Stimulated activated memory B cell treated with anti-CD40 and anti-IgM and Interleukin-4, amounts not matched to agents 10 μg/mL and 1 μg/mL and 100 μg/mL, for 72 hours (primary cell): ENCODE measurements at regions not wholly inside any gene's neighbourhood (a gene's known extent, or its start where the extent isn't known, plus 50 kb on each side); places are given as distances from the start of the nearest gene placed in this dataset.

Experiments used
- ATAC-seq: fragments of 150-1000 bp; cut with Tn5 transposase; 2 replicates; pipeline ENCODE4 v1.10.0; 2021
- H3K27ac Mint-ChIP-seq: one replicate; pipeline ENCODE4 v1.8.0; 2022; ENCODE audit warnings: mild to moderate bottlenecking, mixed read lengths
- H3K27me3 Mint-ChIP-seq: one replicate; pipeline ENCODE4 v1.8.0; 2022; ENCODE audit warnings: mixed read lengths
- H3K36me3 Mint-ChIP-seq: one replicate; pipeline ENCODE4 v1.8.0; 2022; ENCODE audit warnings: mixed read lengths
- H3K4me1 Mint-ChIP-seq: one replicate; pipeline ENCODE4 v1.8.0; 2022; ENCODE audit warnings: mixed read lengths
- H3K4me3 Mint-ChIP-seq: one replicate; pipeline ENCODE4 v1.8.0; 2022; ENCODE audit warnings: mild to moderate bottlenecking, moderate library complexity, mixed read lengths
- H3K9me3 Mint-ChIP-seq: one replicate; pipeline ENCODE4 v1.8.0; 2022; ENCODE audit warnings: mixed read lengths

GRCh38 chr16:66170989-66171388, 195.5 kb upstream of the CDH5 start:
- H3K27me3 Mint-ChIP-seq = peaks cover 19% of the 10 kb centered on the region

GRCh38 chr16:66169817-66170216, 196.7 kb upstream of the CDH5 start:
- Mint-ChIP-seq H3K9me3 (no peaks in the 10 kb centered on the region), H3K27me3 (peaks cover 18% of the 10 kb centered on the region), H3K4me3 (no peak overlapping the region), H3K4me1 (no peaks in the 10 kb centered on the region), H3K27ac (no peak overlapping the region), H3K36me3 (no peaks in the 10 kb centered on the region)
- ATAC-seq = no peak

More at GRCh38 chr16:66170989-66171388, 195.5 kb upstream of the CDH5 start:
- ATAC-seq = no peak
- no peak overlapping the region for H3K27ac Mint-ChIP-seq
- no peaks in the 10 kb centered on the region for H3K36me3 Mint-ChIP-seq
- H3K4me1 Mint-ChIP-seq = no peaks in the 10 kb centered on the region
- H3K9me3 Mint-ChIP-seq = no peaks in the 10 kb centered on the region
- H3K4me3 Mint-ChIP-seq = no peak overlapping the region

- no peak overlapping the region for H3K4me3 Mint-ChIP-seq
Observed at GRCh38 chr16:66168777-66169176, 197.7 kb upstream of the CDH5 start.

GRCh38 chr16:66167564-66168291, 198.8 kb upstream of the CDH5 start:
- Mint-ChIP-seq H3K27ac (no peak overlapping the region), H3K9me3 (no peaks in the 10 kb centered on the region), H3K27me3 (peaks cover 20% of the 10 kb centered on the region), H3K36me3 (no peaks in the 10 kb centered on the region), H3K4me3 (no peak overlapping the region), H3K4me1 (no peaks in the 10 kb centered on the region)
- no peak for ATAC-seq

More at GRCh38 chr16:66168777-66169176, 197.7 kb upstream of the CDH5 start:
- Mint-ChIP-seq H3K4me1 (no peaks in the 10 kb centered on the region), H3K27ac (no peak overlapping the region), H3K27me3 (peaks cover 20% of the 10 kb centered on the region), H3K36me3 (no peaks in the 10 kb centered on the region), H3K9me3 (no peaks in the 10 kb centered on the region)
- no peak for ATAC-seq

- Mint-ChIP-seq H3K36me3 (no peaks in the 10 kb centered on the region), H3K27ac (no peak overlapping the region), H3K9me3 (no peaks in the 10 kb centered on the region), H3K4me1 (no peaks in the 10 kb centered on the region), H3K27me3 (peaks cover 20% of the 10 kb centered on the region), H3K4me3 (no peak overlapping the region)
- ATAC-seq = no peak
Observed at GRCh38 chr16:66166490-66166889, 200.0 kb upstream of the CDH5 start.

GRCh38 chr16:66165879-66166278, 200.6 kb upstream of the CDH5 start:
- H3K4me1 Mint-ChIP-seq = no peaks in the 10 kb centered on the region
- H3K27me3 Mint-ChIP-seq = peaks cover 20% of the 10 kb centered on the region
- H3K27ac Mint-ChIP-seq = no peak overlapping the region
- no peaks in the 10 kb centered on the region for H3K36me3 Mint-ChIP-seq
- no peaks in the 10 kb centered on the region for H3K9me3 Mint-ChIP-seq
- ATAC-seq = no peak
- H3K4me3 Mint-ChIP-seq = no peak overlapping the region

- Mint-ChIP-seq H3K27me3 (peaks cover 20% of the 10 kb centered on the region), H3K27ac (no peak overlapping the region), H3K4me1 (no peaks in the 10 kb centered on the region), H3K4me3 (no peak overlapping the region), H3K9me3 (no peaks in the 10 kb centered on the region), H3K36me3 (no peaks in the 10 kb centered on the region)
- no peak for ATAC-seq
Observed at GRCh38 chr16:66164581-66165247, 201.8 kb upstream of the CDH5 start.

- ATAC-seq = no peak
- no peak overlapping the region for H3K27ac Mint-ChIP-seq
- H3K36me3 Mint-ChIP-seq = no peaks in the 10 kb centered on the region
Observed at GRCh38 chr16:66162821-66163220, 203.7 kb upstream of the CDH5 start.

GRCh38 chr16:66161942-66162341, 204.5 kb upstream of the CDH5 start:
- Mint-ChIP-seq H3K27ac (no peak overlapping the region), H3K9me3 (no peaks in the 10 kb centered on the region), H3K4me1 (no peaks in the 10 kb centered on the region), H3K27me3 (peaks cover 12% of the 10 kb centered on the region), H3K4me3 (no peak overlapping the region), H3K36me3 (no peaks in the 10 kb centered on the region)
- no peak for ATAC-seq

More at GRCh38 chr16:66162821-66163220, 203.7 kb upstream of the CDH5 start:
- H3K4me1 Mint-ChIP-seq = no peaks in the 10 kb centered on the region
- H3K4me3 Mint-ChIP-seq = no peak overlapping the region
- peaks cover 20% of the 10 kb centered on the region for H3K27me3 Mint-ChIP-seq
- H3K9me3 Mint-ChIP-seq = no peaks in the 10 kb centered on the region

GRCh38 chr16:66161269-66161668, 205.2 kb upstream of the CDH5 start:
- no peaks in the 10 kb centered on the region for H3K4me1 Mint-ChIP-seq
- ATAC-seq = no peak
- H3K36me3 Mint-ChIP-seq = no peaks in the 10 kb centered on the region
- no peak overlapping the region for H3K4me3 Mint-ChIP-seq
- H3K9me3 Mint-ChIP-seq = no peaks in the 10 kb centered on the region
- no peak overlapping the region for H3K27ac Mint-ChIP-seq
- peaks cover 14% of the 10 kb centered on the region for H3K27me3 Mint-ChIP-seq

- Mint-ChIP-seq H3K4me1 (no peaks in the 10 kb centered on the region), H3K4me3 (no peak overlapping the region), H3K9me3 (no peaks in the 10 kb centered on the region), H3K36me3 (no peaks in the 10 kb centered on the region), H3K27ac (no peak overlapping the region), H3K27me3 (peaks cover 18% of the 10 kb centered on the region)
- no peak for ATAC-seq
Observed at GRCh38 chr16:66159987-66160386, 206.5 kb upstream of the CDH5 start.

- no peak overlapping the region for H3K27ac Mint-ChIP-seq
- H3K4me3 Mint-ChIP-seq = no peak overlapping the region
- peaks cover 5% of the 10 kb centered on the region for H3K4me1 Mint-ChIP-seq
- no peak for ATAC-seq
- H3K9me3 Mint-ChIP-seq = no peaks in the 10 kb centered on the region
- no peaks in the 10 kb centered on the region for H3K36me3 Mint-ChIP-seq
- peaks cover 23% of the 10 kb centered on the region for H3K27me3 Mint-ChIP-seq
Observed at GRCh38 chr16:66156538-66156937, 210.0 kb upstream of the CDH5 start.

GRCh38 chr16:66155933-66156332, 210.6 kb upstream of the CDH5 start:
- H3K36me3 Mint-ChIP-seq = no peaks in the 10 kb centered on the region
- H3K27ac Mint-ChIP-seq = no peak overlapping the region
- no peak overlapping the region for H3K4me3 Mint-ChIP-seq
- H3K4me1 Mint-ChIP-seq = peaks cover 11% of the 10 kb centered on the region
- no peaks in the 10 kb centered on the region for H3K9me3 Mint-ChIP-seq
- H3K27me3 Mint-ChIP-seq = peaks cover 23% of the 10 kb centered on the region
- no peak for ATAC-seq

- H3K4me3 Mint-ChIP-seq = no peak overlapping the region
- H3K27ac Mint-ChIP-seq = no peak overlapping the region
- H3K27me3 Mint-ChIP-seq = peaks cover 30% of the 10 kb centered on the region
- peaks cover 17% of the 10 kb centered on the region for H3K4me1 Mint-ChIP-seq
- H3K9me3 Mint-ChIP-seq = peaks cover 4% of the 10 kb centered on the region
- no peaks in the 10 kb centered on the region for H3K36me3 Mint-ChIP-seq
- no peak for ATAC-seq
Observed at GRCh38 chr16:66154801-66155200, 211.7 kb upstream of the CDH5 start.

- no peaks in the 10 kb centered on the region for H3K36me3 Mint-ChIP-seq
- no peak for ATAC-seq
- no peak overlapping the region for H3K27ac Mint-ChIP-seq
- H3K4me3 Mint-ChIP-seq = no peak overlapping the region
- peaks cover 17% of the 10 kb centered on the region for H3K4me1 Mint-ChIP-seq
- peaks cover 32% of the 10 kb centered on the region for H3K27me3 Mint-ChIP-seq
- peaks cover 5% of the 10 kb centered on the region for H3K9me3 Mint-ChIP-seq
Observed at GRCh38 chr16:66152823-66153393, 213.6 kb upstream of the CDH5 start.

- peaks cover 5% of the 10 kb centered on the region for H3K9me3 Mint-ChIP-seq
- no peak for ATAC-seq
Observed at GRCh38 chr16:66152181-66152580, 214.3 kb upstream of the CDH5 start.

More at GRCh38 chr16:66152181-66152580, 214.3 kb upstream of the CDH5 start:
- Mint-ChIP-seq H3K36me3 (no peaks in the 10 kb centered on the region), H3K27ac (no peak overlapping the region), H3K4me1 (peaks cover 17% of the 10 kb centered on the region), H3K4me3 (no peak overlapping the region), H3K27me3 (peaks cover 32% of the 10 kb centered on the region)
